C4-2B (cell line): ENCODE measurements at regions not wholly inside any gene's neighbourhood (a gene's known extent, or its start where the extent isn't known, plus 50 kb on each side); places are given as distances from the start of the nearest gene placed in this dataset.

Experiments
- ZFX ChIP-seq: fragments of 450-650 bp; IDR thresholded peaks from 2 replicates; pipeline ENCODE4 v1.6.1; 2017
- TF ChIP-seq, protein P1 (sequence below): fragments of 450-650 bp; conservative IDR thresholded peaks from 2 replicates; pipeline ENCODE4 v1.5.1; 2017; ENCODE audit warnings: mild to moderate bottlenecking

- TF ChIP-seq, protein P1, sequence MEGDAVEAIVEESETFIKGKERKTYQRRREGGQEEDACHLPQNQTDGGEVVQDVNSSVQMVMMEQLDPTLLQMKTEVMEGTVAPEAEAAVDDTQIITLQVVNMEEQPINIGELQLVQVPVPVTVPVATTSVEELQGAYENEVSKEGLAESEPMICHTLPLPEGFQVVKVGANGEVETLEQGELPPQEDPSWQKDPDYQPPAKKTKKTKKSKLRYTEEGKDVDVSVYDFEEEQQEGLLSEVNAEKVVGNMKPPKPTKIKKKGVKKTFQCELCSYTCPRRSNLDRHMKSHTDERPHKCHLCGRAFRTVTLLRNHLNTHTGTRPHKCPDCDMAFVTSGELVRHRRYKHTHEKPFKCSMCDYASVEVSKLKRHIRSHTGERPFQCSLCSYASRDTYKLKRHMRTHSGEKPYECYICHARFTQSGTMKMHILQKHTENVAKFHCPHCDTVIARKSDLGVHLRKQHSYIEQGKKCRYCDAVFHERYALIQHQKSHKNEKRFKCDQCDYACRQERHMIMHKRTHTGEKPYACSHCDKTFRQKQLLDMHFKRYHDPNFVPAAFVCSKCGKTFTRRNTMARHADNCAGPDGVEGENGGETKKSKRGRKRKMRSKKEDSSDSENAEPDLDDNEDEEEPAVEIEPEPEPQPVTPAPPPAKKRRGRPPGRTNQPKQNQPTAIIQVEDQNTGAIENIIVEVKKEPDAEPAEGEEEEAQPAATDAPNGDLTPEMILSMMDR = no peak
- no peak for TF ChIP-seq ZFX
Measured at GRCh38 chr2:104016801-104017200, 837.1 kb upstream of the POU3F3 start.
